AG04450 (cell line): ENCODE measurements at regions not wholly inside any gene's neighbourhood (a gene's known extent, or its start where the extent isn't known, plus 50 kb on each side); places are given as distances from the start of the nearest gene placed in this dataset.

ENCODE experiments used
- CTCF ChIA-PET: fragments of 300-600, 350-600 bp; formaldehyde crosslinking; extraction: SDS; loops from one replicate; lab custom pipeline; 2022; ENCODE audit warnings: antibody characterized with exemption, inconsistent platforms; lab: Charles Lee
- POLR2A ChIA-PET: fragments of 350-600 bp; formaldehyde crosslinking; extraction: SDS; loops from one replicate; lab custom pipeline; 2021; ENCODE audit warnings: antibody characterized with exemption, inconsistent platforms; lab: Yijun Ruan, JAX
- DNase-seq: peaks from one replicate; pipeline ENCODE4 v3.0.0-alpha.2; 2011; ENCODE audit warnings: low read depth, low spot score
- H3K27ac ChIP-seq: one replicate; pipeline ENCODE4 v1.5.1; 2012; ENCODE audit warnings: low read depth, low read length, control low read depth
- H3K27me3 ChIP-seq: one replicate; pipeline ENCODE4 v1.6.0; 2012; ENCODE audit warnings: low read length; ENCODE audit not compliant: control insufficient read depth, insufficient read depth
- H3K4me3 ChIP-seq: 2 replicates; pipeline ENCODE4 v1.5.1; 2011; ENCODE audit warnings: mild to moderate bottlenecking, low read depth, low read length, control low read depth
- H3K9me3 ChIP-seq: 2 replicates; pipeline ENCODE4 v1.5.1; 2012; ENCODE audit warnings: low read length; ENCODE audit not compliant: control insufficient read depth, insufficient read depth
- TF ChIP-seq, protein P1 (sequence below): IDR thresholded peaks from 2 replicates; pipeline ENCODE4 v1.5.1; 2011; ENCODE audit warnings: low read depth, low read length, control low read depth, inconsistent platforms

DNA sequence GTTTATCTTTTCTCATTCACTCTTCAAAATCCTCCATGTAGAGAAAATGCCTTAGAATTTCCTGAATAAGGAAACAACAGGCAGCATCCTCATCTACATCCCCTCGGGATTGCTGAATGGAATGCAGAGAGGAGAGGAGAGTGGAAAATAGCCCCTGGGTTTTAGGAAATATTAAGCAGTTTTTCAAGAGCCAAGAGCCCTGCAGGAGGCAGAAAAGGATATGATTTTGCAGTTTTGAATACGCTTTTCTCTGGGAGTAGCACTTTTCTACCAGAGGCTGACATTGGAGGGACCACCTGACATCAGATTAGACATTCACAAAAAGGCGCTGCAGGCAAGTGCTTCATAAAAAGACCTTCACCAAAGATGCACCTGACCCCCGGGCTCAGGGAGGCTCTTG, 362.2 kb upstream of the SFSWAP start:
- TF ChIP-seq, protein P1, sequence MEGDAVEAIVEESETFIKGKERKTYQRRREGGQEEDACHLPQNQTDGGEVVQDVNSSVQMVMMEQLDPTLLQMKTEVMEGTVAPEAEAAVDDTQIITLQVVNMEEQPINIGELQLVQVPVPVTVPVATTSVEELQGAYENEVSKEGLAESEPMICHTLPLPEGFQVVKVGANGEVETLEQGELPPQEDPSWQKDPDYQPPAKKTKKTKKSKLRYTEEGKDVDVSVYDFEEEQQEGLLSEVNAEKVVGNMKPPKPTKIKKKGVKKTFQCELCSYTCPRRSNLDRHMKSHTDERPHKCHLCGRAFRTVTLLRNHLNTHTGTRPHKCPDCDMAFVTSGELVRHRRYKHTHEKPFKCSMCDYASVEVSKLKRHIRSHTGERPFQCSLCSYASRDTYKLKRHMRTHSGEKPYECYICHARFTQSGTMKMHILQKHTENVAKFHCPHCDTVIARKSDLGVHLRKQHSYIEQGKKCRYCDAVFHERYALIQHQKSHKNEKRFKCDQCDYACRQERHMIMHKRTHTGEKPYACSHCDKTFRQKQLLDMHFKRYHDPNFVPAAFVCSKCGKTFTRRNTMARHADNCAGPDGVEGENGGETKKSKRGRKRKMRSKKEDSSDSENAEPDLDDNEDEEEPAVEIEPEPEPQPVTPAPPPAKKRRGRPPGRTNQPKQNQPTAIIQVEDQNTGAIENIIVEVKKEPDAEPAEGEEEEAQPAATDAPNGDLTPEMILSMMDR: no peak
- H3K27me3 ChIP-seq: no peaks in the 10 kb centered on the region
- no peak overlapping the region for H3K4me3 ChIP-seq
- ChIA-PET CTCF (no interaction called here), POLR2A (no interaction called here)
- peaks cover 80% of the 10 kb centered on the region for H3K9me3 ChIP-seq
- H3K27ac ChIP-seq: no peak overlapping the region
- no peak for DNase-seq

DNA sequence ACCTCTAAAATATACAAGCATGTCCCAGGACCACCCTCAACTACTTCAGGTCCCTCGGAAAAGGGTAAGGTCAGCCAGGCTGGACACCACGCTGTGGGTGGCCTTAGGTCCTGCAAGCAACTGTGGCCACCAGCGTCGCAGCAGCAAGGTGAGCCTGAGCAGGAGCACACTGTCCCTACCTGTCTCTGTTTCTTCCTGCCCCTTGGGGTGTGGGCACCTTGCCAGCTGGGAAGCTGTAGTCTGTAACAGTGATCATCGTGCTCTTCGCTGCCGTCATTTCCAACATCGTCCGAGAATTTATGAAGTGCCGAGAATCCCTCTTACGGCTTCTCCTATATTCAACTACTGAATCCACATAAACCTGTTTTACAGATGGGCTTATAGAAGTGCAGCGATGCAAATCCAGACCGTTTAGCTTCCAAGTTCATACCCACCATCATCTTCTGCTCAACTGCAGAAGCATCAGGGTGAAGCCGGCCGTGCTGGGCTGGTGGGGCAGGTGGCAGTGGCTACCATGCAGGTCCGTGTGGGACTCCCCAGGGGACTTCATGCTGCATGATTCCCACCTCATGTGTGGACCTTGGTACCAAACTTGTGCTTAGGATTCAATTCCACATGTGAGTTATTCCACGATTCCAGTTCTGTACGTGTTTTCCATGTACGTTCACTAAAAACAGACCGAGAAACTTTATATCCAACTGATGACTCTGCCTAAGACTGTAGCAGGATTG, 361.3 kb upstream of the SFSWAP start:
- ChIA-PET POLR2A (no interaction called here), CTCF (no interaction called here)
- H3K27me3 ChIP-seq: no peaks in the 10 kb centered on the region
- TF ChIP-seq, protein P1: no peak
- H3K4me3 ChIP-seq: no peak overlapping the region
- DNase-seq: no peak
- H3K27ac ChIP-seq: no peak overlapping the region
- peaks cover 89% of the 10 kb centered on the region for H3K9me3 ChIP-seq

DNA sequence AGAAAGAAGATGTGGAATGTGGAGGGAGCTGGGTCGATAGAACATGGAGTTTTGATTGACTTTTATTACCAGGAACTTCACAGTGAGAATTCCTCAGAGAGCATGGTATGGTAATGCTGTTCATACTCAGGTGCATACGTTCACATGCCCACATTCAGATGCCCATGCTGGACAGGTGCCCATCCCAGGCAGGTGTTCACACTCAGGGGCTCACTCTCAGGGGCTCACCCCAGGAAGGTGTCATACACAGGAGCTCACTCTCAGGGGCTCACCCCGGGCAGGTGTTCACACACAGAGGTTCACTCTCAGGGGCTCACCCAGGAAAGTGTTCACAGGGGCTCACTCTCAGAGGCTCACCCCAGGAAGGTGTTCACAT, 360.0 kb upstream of the SFSWAP start:
- CTCF ChIA-PET: no interaction called here
- Histone ChIP-seq H3K9me3 (peaks cover 89% of the 10 kb centered on the region), H3K27ac (no peak overlapping the region), H3K27me3 (no peaks in the 10 kb centered on the region), H3K4me3 (no peak overlapping the region)
- TF ChIP-seq, protein P1: no peak
- POLR2A ChIA-PET: no interaction called here
- no peak for DNase-seq

DNA sequence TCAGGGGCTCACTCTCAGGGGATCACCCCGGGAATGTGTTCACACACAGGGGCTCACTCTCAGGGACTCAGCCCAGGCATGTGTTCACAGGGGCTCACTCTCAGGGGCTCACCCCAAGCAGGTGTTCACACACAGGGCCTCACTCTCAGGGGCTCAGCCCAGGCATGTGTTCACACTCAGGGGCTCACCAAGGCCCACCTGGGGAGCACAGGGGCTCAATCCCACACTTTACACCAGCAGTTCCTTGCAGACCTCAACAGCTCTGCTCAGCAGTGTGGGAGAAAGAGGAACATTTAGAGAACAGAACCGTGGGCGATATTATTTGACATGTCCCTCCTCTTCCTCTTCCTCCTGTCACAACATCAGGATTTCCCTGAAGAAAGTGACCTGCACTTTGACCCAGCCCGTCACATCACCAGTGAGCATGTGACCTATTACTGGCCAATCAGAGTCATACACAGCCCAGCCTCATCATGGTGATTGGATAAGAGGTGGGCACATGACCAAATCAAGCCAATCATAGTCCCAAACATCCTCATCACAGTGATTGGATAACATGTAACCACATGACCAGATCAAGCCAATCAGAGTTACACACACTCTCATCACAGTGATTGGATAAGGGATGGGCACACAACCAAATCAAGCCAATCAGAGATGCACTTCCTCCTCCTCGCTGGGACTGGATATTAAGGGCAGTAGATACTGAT, 359.4 kb upstream of the SFSWAP start:
- no peak for DNase-seq
- Histone ChIP-seq H3K9me3 (peaks cover 89% of the 10 kb centered on the region), H3K4me3 (no peak overlapping the region), H3K27me3 (no peaks in the 10 kb centered on the region), H3K27ac (no peak overlapping the region)
- ChIA-PET POLR2A (no interaction called here), CTCF (no interaction called here)
- TF ChIP-seq, protein P1: no peak

DNA sequence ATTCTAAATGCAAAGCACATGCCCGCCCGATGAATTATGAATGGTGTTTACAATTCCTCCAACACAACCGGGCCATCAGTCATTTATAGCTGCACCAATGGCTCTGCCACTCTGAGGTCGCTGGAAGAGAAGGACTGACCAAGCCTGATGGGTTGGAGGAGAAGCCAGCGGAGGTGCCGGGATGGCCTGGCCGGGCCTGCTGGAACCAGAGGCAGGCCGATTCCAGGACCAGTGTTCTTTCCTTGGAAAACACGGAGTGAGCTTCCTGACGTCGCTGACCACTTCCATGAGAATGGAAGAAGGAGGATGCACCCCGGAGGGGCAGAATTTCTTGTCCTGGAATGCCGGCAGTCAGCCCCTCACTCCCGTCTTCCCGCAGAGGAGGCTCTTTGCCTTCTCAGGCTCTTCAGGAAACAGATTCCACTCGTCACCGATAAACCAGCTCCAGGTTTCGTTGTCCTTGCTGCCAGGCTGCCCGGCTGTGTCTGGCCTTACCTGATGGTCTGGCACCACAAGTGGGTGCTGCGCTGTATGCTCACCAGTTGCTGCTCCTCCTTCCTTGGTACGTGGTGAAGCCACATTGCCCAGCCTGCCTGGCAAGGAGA, 358.5 kb upstream of the SFSWAP start:
- Histone ChIP-seq H3K27ac (no peak overlapping the region), H3K9me3 (peaks cover 84% of the 10 kb centered on the region), H3K4me3 (no peak overlapping the region), H3K27me3 (no peaks in the 10 kb centered on the region)
- CTCF ChIA-PET: no interaction called here
- DNase-seq: no peak
- TF ChIP-seq, protein P1: no peak
- POLR2A ChIA-PET: no interaction called here
